ENCODE measurements at regions not wholly inside any gene's neighbourhood (a gene's known extent, or its start where the extent isn't known, plus 50 kb on each side); places are given as distances from the start of the nearest gene placed in this dataset.

- TF ChIP-seq EZH2phosphoT487 (IDR thresholded peaks at IDR 0.05; ENCODE audit: low read depth) = no peak
- no peak for TF ChIP-seq CTCF (IDR thresholded peaks at IDR 0.05; ENCODE audit: low read depth, low read length)
- H3K4me3 ChIP-seq (ENCODE audit: low read length) = no peak overlapping the region
- H3K27ac ChIP-seq (ENCODE audit: low read length) = no peak overlapping the region
- no peaks in the 10 kb centered on the region for H3K79me2 ChIP-seq (ENCODE audit: low read length)
- no peaks in the 10 kb centered on the region for H3K4me1 ChIP-seq (ENCODE audit: low read length)
- H2AFZ ChIP-seq (ENCODE audit: low read depth, low read length) = no peak overlapping the region
- H3K9me3 ChIP-seq (ENCODE audit: insufficient read depth, low read length) = no peaks in the 10 kb centered on the region
- no peaks in the 10 kb centered on the region for H3K27me3 ChIP-seq (ENCODE audit: low read depth, low read length)
- H3K4me2 ChIP-seq (ENCODE audit: low read length) = no peak overlapping the region
- H3K36me3 ChIP-seq (replicated peaks; ENCODE audit: low read depth, low read length) = no peaks in the 10 kb centered on the region
- no peak overlapping the region for H3K9ac ChIP-seq (ENCODE audit: low read length)
- no peaks in the 10 kb centered on the region for H4K20me1 ChIP-seq (ENCODE audit: insufficient read depth, low read length)
These were observed 119.0 kb downstream of the GASK1B start for GRCh38 chr4:158053801-158054200.

DNA sequence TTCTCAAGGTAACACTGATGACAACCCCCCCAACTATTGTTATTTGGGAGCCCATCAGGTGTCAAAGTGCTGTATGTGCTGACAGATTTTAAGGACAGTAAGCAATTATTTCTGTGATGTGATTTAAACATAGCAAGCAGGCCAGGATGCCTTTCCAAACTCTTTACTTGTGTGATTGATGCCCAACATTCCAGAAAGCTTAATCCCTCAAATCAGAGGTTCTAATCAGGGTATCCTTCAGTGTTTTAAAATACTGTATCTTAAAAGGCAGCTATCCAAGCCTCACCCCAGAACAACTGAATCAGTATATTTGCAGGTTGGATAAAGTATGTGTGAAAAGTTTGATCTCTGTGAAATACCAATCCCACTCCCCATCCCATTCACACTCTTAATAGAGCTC is 119.7 kb downstream of the GASK1B start:
- H3K9me3 ChIP-seq (ENCODE audit: insufficient read depth, low read length) = no peaks in the 10 kb centered on the region
- TF ChIP-seq EZH2phosphoT487 (IDR thresholded peaks at IDR 0.05; ENCODE audit: low read depth) (no peak), CTCF (IDR thresholded peaks at IDR 0.05; ENCODE audit: low read depth, low read length) (no peak)
- H3K36me3 ChIP-seq (replicated peaks; ENCODE audit: low read depth, low read length) = no peaks in the 10 kb centered on the region
- H4K20me1 ChIP-seq (ENCODE audit: insufficient read depth, low read length) = no peaks in the 10 kb centered on the region
- no peaks in the 10 kb centered on the region for H3K27me3 ChIP-seq (ENCODE audit: low read depth, low read length)
- no peak overlapping the region for H3K4me2 ChIP-seq (ENCODE audit: low read length)
- no peak overlapping the region for H3K27ac ChIP-seq (ENCODE audit: low read length)
- H3K4me1 ChIP-seq (ENCODE audit: low read length) = no peaks in the 10 kb centered on the region
- H3K9ac ChIP-seq (ENCODE audit: low read length) = no peak overlapping the region
- no peak overlapping the region for H2AFZ ChIP-seq (ENCODE audit: low read depth, low read length)
- H3K79me2 ChIP-seq (ENCODE audit: low read length) = no peaks in the 10 kb centered on the region
- no peak overlapping the region for H3K4me3 ChIP-seq (ENCODE audit: low read length)

DNA sequence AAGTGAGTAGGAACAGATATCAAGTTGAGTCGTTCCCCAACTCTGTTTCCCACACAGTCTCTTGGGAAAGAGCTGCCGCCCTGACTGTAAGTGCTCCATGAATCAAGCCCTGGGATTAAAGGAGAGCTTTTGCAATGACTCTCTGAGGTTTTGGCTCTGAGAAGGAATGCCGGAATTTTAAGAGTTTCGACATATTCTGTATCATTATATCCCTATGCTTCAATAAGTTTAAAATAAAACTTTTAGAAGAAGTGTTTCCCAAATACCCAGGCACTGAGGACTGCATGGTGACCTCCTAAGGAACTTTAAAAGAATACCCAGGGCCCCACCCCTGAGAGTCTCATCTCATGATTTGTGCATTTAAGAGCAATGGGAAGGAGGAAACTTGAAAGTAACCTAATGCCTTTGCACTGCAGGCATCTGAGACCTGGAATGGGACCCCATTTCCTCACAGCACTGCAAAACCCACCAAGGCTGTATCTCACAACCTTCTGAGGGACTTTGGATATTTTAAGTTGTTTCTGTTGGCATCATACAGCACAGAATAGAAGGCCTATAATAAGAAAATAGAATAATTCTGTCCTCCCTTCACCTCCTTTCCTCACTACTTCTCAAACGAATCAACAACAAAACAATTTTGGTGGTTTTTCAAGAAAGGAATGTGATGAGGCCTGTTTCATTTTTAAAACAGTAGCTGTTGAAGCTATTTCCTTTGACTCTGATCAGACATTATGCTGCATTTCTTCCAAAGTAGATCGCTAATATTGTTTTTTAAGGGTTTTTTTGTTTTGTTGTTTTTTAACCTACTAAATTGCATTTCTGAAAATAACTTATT is 121.2 kb downstream of the GASK1B start:
- Histone ChIP-seq H3K27ac (ENCODE audit: low read length) (no peak overlapping the region), H3K9me3 (ENCODE audit: insufficient read depth, low read length) (no peaks in the 10 kb centered on the region), H3K36me3 (replicated peaks; ENCODE audit: low read depth, low read length) (no peaks in the 10 kb centered on the region), H3K4me3 (ENCODE audit: low read length) (no peak overlapping the region), H3K27me3 (ENCODE audit: low read depth, low read length) (no peaks in the 10 kb centered on the region), H2AFZ (ENCODE audit: low read depth, low read length) (no peak overlapping the region), H3K9ac (ENCODE audit: low read length) (no peak overlapping the region), H3K4me1 (ENCODE audit: low read length) (no peaks in the 10 kb centered on the region), H3K79me2 (ENCODE audit: low read length) (no peaks in the 10 kb centered on the region), H4K20me1 (ENCODE audit: insufficient read depth, low read length) (no peaks in the 10 kb centered on the region), H3K4me2 (ENCODE audit: low read length) (no peak overlapping the region)
- TF ChIP-seq EZH2phosphoT487 (IDR thresholded peaks at IDR 0.05; ENCODE audit: low read depth) (no peak), CTCF (IDR thresholded peaks at IDR 0.05; ENCODE audit: low read depth, low read length) (no peak)

GRCh38 chr4:158050942-158051341 is 121.9 kb downstream of the GASK1B start:
- H3K36me3 ChIP-seq (replicated peaks; ENCODE audit: low read depth, low read length) = no peaks in the 10 kb centered on the region
- H3K4me3 ChIP-seq (ENCODE audit: low read length) = no peak overlapping the region
- no peak for TF ChIP-seq CTCF (IDR thresholded peaks at IDR 0.05; ENCODE audit: low read depth, low read length)
- TF ChIP-seq EZH2phosphoT487 (IDR thresholded peaks at IDR 0.05; ENCODE audit: low read depth) = no peak
- no peaks in the 10 kb centered on the region for H3K9me3 ChIP-seq (ENCODE audit: insufficient read depth, low read length)
- no peak overlapping the region for H3K27ac ChIP-seq (ENCODE audit: low read length)
- H3K79me2 ChIP-seq (ENCODE audit: low read length) = no peaks in the 10 kb centered on the region
- H3K4me2 ChIP-seq (ENCODE audit: low read length) = no peak overlapping the region
- H2AFZ ChIP-seq (ENCODE audit: low read depth, low read length) = no peak overlapping the region
- H4K20me1 ChIP-seq (ENCODE audit: insufficient read depth, low read length) = no peaks in the 10 kb centered on the region
- H3K4me1 ChIP-seq (ENCODE audit: low read length) = no peaks in the 10 kb centered on the region
- H3K27me3 ChIP-seq (ENCODE audit: low read depth, low read length) = no peaks in the 10 kb centered on the region
- H3K9ac ChIP-seq (ENCODE audit: low read length) = no peak overlapping the region
